ENCODE measurements at regions not wholly inside any gene's neighbourhood (a gene's known extent, or its start where the extent isn't known, plus 50 kb on each side); places are given as distances from the start of the nearest gene placed in this dataset.
A peak's percentile ranks its signal among the peaks of the same experiment; 100 is the strongest.

DNA sequence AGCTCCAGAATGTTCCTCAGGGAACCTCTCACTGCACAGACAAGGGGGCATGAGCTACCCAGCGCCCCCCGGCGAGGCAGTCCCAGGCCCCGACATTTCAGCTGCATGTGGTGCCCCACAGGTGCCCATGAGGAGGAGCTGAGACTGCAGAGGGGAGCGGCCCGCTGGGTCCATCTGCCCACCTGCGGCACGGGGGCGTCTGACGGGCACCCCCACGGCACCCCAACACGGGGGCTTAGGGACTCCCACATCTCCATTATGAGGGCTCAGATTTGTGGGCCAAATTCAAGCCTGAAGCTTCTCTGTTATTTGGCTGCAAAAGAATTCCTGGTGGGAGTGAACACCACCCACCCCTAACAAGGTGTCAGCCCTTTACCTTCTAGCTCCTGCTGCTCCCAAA, 258.4 kb downstream of the UACA start:
- Histone ChIP-seq H3K4me1 (ENCODE audit: insufficient read depth, low read length, poor library complexity, severe bottlenecking) (peaks cover 61% of the 10 kb centered on the region), H3K9me3 (ENCODE audit: low read length) (peaks cover 5% of the 10 kb centered on the region; the same call in 1 of the 2 replicates), H4K20me1 (ENCODE audit: insufficient read depth, low read length) (no peaks in the 10 kb centered on the region), H3K27ac (ENCODE audit: low read depth, low read length, poor library complexity, severe bottlenecking) (peak overlapping the region; percentile 86), H2AFZ (ENCODE audit: low read length) (peak overlapping the region; percentile 55; the same call in 1 of the 2 replicates), H3K36me3 (ENCODE audit: insufficient read depth, low read length) (no peaks in the 10 kb centered on the region; the same call in 1 of the 2 replicates), H3K4me3 (ENCODE audit: low read depth, low read length, poor library complexity, severe bottlenecking) (peak overlapping the region; percentile 42), H3K79me2 (ENCODE audit: insufficient read depth, low read depth, low read length) (no peaks in the 10 kb centered on the region), H3K4me2 (ENCODE audit: low read length) (peak overlapping the region; percentile 74), H3K9me2 (ENCODE audit: insufficient read depth, low read length) (no peaks in the 10 kb centered on the region)
- intact Hi-C loops (cut with micrococcal nuclease; ENCODE audit: unreplicated experiment), result loop anchor here (1.0 to 5.0 kb wide), 2 partner anchors 13 to 408 kb away; partner anchors contain the start of gene TLE3
- POLR2A ChIA-PET, result interaction anchor here (0.8 to 3.3 kb wide), 9 partner anchors 9 to 1042 kb away, joined by 3 to 36 read pairs (median 4); no protein-coding TSS in a partner anchor
- TF ChIP-seq EZH2phosphoT487 (IDR thresholded peaks at IDR 0.05; ENCODE audit: borderline replicate concordance, low read depth, low read length), result no peak
- TF ChIP-seq, protein P1, sequence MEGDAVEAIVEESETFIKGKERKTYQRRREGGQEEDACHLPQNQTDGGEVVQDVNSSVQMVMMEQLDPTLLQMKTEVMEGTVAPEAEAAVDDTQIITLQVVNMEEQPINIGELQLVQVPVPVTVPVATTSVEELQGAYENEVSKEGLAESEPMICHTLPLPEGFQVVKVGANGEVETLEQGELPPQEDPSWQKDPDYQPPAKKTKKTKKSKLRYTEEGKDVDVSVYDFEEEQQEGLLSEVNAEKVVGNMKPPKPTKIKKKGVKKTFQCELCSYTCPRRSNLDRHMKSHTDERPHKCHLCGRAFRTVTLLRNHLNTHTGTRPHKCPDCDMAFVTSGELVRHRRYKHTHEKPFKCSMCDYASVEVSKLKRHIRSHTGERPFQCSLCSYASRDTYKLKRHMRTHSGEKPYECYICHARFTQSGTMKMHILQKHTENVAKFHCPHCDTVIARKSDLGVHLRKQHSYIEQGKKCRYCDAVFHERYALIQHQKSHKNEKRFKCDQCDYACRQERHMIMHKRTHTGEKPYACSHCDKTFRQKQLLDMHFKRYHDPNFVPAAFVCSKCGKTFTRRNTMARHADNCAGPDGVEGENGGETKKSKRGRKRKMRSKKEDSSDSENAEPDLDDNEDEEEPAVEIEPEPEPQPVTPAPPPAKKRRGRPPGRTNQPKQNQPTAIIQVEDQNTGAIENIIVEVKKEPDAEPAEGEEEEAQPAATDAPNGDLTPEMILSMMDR (conservative IDR thresholded peaks at IDR 0.05; ENCODE audit: low read length), result peak; percentile 38; the same call in 1 of the 2 replicates
- BruUV-seq (replicated peaks), result no TSS peak
- DNase-seq (ENCODE audit: low spot score), result no peak
- CTCF ChIA-PET (ENCODE audit: unreplicated experiment), result interaction anchor here (0.8 to 2.0 kb wide), 5 partner anchors 8 to 1042 kb away, joined by 3 to 9 read pairs (median 4); no protein-coding TSS in a partner anchor

DNA sequence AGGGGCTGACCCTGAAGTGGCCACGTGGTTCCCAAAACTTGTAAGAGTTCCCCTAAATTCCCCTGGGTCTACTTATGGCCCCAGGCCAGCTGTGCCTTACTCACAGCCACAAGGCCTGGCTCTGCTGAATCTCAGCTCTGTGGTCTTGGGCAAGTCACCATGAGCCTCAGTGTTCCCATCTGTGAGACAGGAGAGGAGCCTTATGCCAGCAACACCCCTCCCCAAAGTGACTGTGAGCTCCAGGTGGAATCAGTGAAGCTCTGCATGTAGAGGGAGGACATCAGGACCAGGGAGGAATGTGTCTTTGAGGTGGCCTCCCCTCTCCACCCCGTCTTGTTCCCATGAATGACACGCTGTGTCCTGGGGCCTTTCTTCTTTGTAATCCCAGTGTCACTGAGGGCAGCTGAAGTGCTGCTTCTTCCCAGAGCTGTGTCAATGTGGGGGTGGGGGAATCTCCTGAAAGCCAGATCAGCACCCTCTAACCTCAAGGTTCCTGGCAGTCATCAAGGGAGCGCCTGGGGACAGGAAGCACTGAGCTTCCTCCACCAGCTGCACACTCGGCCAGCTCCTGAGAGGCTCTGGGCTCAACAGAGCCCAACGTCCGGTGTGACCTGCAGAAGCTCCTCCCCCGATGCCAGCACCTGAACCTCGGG, 258.9 kb downstream of the UACA start:
- TF ChIP-seq, protein P1 (conservative IDR thresholded peaks at IDR 0.05; ENCODE audit: low read length), result no peak
- no peak for TF ChIP-seq EZH2phosphoT487 (IDR thresholded peaks at IDR 0.05; ENCODE audit: borderline replicate concordance, low read depth, low read length)
- CTCF ChIA-PET (ENCODE audit: unreplicated experiment), result interaction anchor here (0.7 to 2.0 kb wide), 7 partner anchors 9 to 1042 kb away, joined by 3 to 9 read pairs (median 7); no protein-coding TSS in a partner anchor
- no peaks in the 10 kb centered on the region for H3K9me3 ChIP-seq (ENCODE audit: low read length)
- no peaks in the 10 kb centered on the region for H4K20me1 ChIP-seq (ENCODE audit: insufficient read depth, low read length)
- no peaks in the 10 kb centered on the region; the same call in 1 of the 2 replicates for H3K36me3 ChIP-seq (ENCODE audit: insufficient read depth, low read length)
- peak; percentile 93 for DNase-seq (ENCODE audit: low spot score)
- H3K9me2 ChIP-seq (ENCODE audit: insufficient read depth, low read length), result no peaks in the 10 kb centered on the region
- peaks cover 61% of the 10 kb centered on the region for H3K4me1 ChIP-seq (ENCODE audit: insufficient read depth, low read length, poor library complexity, severe bottlenecking)
- peak overlapping the region; percentile 55; the same call in 1 of the 2 replicates for H2AFZ ChIP-seq (ENCODE audit: low read length)
- H3K4me3 ChIP-seq (ENCODE audit: low read depth, low read length, poor library complexity, severe bottlenecking), result peak overlapping the region; percentile 42
- POLR2A ChIA-PET, result interaction anchor here (0.6 to 3.3 kb wide), 14 partner anchors 9 to 1052 kb away, joined by 3 to 36 read pairs (median 4); partner anchors contain the start of gene RPLP1
- H3K27ac ChIP-seq (ENCODE audit: low read depth, low read length, poor library complexity, severe bottlenecking), result peak overlapping the region; percentile 86
- H3K79me2 ChIP-seq (ENCODE audit: insufficient read depth, low read depth, low read length), result no peaks in the 10 kb centered on the region
- H3K4me2 ChIP-seq (ENCODE audit: low read length), result peak overlapping the region; percentile 74
- no TSS peak for BruUV-seq (replicated peaks)
- intact Hi-C loops (cut with micrococcal nuclease; ENCODE audit: unreplicated experiment), result loop anchor here (1.0 to 5.0 kb wide), 2 partner anchors 12 to 407 kb away; partner anchors contain the start of gene TLE3

Data from OCI-LY7 (cell line).